ENCODE measurements at regions not wholly inside any gene's neighbourhood (a gene's known extent, or its start where the extent isn't known, plus 50 kb on each side); places are given as distances from the start of the nearest gene placed in this dataset.

DNA sequence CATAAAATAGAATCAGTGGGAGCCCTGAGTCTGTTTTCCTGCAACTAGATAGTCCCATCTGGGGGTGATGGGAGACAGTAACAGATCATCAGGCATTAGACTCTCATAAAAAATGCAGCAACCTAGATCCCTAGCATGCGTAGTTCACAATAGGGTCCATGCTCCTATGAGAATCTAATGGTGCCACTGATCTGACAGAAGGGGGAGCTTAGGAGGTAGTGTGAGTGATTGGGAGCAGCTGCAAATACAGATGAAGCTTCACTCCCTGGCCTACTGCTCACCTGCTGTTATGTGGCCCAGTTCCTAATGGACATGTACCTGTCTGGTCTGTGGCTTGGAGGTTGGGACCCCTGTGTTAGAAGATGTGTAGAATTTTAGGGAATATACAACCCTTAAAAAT, 904.5 kb upstream of the EPHA7 start:
- intact Hi-C loops (cut with micrococcal nuclease; ENCODE audit: unreplicated experiment): no loop called here
- POLR2A ChIA-PET: no interaction called here

More for the DNA sequence above, 904.5 kb upstream of the EPHA7 start:
- FAIRE-seq (no peak), ATAC-seq (no peak), DNase-seq (ENCODE audit: low spot score) (no peak)
- Histone ChIP-seq H3K79me2 (ENCODE audit: insufficient read depth, low read length) (no peaks in the 10 kb centered on the region), H3K36me3 (replicated peaks in 1 of 2; ENCODE audit: control insufficient read depth in 1 of 2, insufficient read depth in 2 of 2, low read length in 2 of 2) (no peaks in the 10 kb centered on the region), H3K9me3 (ENCODE audit: low read length) (no peaks in the 10 kb centered on the region), H3K4me2 (ENCODE audit: low read depth, low read length) (no peak overlapping the region), H3K4me3 (replicated peaks in 1 of 3; ENCODE audit: insufficient read depth in 1 of 3, low read depth in 2 of 3, low read length in 3 of 3) (no peak overlapping the region), H4K20me1 (ENCODE audit: insufficient read depth, low read length) (no peaks in the 10 kb centered on the region), H3K27me3 (ENCODE audit: control insufficient read depth in 1 of 2, insufficient read depth in 2 of 2, low read length in 2 of 2) (no peaks in the 10 kb centered on the region), H2AFZ (ENCODE audit: low read length) (no peak overlapping the region), H3K9ac (ENCODE audit: insufficient read depth, low read depth, low read length) (no peak overlapping the region), H3K4me1 (ENCODE audit: insufficient read depth, low read length) (no peaks in the 10 kb centered on the region), H3K27ac (ENCODE audit: extremely low read length, insufficient read depth, low read length) (no peak overlapping the region)
- TF ChIP-seq, protein P1, sequence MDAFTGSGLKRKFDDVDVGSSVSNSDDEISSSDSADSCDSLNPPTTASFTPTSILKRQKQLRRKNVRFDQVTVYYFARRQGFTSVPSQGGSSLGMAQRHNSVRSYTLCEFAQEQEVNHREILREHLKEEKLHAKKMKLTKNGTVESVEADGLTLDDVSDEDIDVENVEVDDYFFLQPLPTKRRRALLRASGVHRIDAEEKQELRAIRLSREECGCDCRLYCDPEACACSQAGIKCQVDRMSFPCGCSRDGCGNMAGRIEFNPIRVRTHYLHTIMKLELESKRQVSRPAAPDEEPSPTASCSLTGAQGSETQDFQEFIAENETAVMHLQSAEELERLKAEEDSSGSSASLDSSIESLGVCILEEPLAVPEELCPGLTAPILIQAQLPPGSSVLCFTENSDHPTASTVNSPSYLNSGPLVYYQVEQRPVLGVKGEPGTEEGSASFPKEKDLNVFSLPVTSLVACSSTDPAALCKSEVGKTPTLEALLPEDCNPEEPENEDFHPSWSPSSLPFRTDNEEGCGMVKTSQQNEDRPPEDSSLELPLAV (CRISPR knock-in tag; conservative IDR thresholded peaks at IDR 0.05; ENCODE audit: low read depth): no peak
- TF ChIP-seq, protein P2, sequence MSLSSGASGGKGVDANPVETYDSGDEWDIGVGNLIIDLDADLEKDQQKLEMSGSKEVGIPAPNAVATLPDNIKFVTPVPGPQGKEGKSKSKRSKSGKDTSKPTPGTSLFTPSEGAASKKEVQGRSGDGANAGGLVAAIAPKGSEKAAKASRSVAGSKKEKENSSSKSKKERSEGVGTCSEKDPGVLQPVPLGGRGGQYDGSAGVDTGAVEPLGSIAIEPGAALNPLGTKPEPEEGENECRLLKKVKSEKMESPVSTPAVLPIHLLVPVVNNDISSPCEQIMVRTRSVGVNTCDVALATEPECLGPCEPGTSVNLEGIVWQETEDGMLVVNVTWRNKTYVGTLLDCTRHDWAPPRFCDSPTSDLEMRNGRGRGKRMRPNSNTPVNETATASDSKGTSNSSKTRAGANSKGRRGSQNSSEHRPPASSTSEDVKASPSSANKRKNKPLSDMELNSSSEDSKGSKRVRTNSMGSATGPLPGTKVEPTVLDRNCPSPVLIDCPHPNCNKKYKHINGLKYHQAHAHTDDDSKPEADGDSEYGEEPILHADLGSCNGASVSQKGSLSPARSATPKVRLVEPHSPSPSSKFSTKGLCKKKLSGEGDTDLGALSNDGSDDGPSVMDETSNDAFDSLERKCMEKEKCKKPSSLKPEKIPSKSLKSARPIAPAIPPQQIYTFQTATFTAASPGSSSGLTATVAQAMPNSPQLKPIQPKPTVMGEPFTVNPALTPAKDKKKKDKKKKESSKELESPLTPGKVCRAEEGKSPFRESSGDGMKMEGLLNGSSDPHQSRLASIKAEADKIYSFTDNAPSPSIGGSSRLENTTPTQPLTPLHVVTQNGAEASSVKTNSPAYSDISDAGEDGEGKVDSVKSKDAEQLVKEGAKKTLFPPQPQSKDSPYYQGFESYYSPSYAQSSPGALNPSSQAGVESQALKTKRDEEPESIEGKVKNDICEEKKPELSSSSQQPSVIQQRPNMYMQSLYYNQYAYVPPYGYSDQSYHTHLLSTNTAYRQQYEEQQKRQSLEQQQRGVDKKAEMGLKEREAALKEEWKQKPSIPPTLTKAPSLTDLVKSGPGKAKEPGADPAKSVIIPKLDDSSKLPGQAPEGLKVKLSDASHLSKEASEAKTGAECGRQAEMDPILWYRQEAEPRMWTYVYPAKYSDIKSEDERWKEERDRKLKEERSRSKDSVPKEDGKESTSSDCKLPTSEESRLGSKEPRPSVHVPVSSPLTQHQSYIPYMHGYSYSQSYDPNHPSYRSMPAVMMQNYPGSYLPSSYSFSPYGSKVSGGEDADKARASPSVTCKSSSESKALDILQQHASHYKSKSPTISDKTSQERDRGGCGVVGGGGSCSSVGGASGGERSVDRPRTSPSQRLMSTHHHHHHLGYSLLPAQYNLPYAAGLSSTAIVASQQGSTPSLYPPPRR (CRISPR knock-in tag; IDR thresholded peaks at IDR 0.05; ENCODE audit: borderline replicate concordance): no peak
- TF ChIP-seq ZNF652 (CRISPR knock-in tag; IDR thresholded peaks at IDR 0.05; ENCODE audit: borderline replicate concordance, low read depth) (no peak), HMG20A (CRISPR knock-in tag; IDR thresholded peaks at IDR 0.05; ENCODE audit: borderline replicate concordance) (no peak), ZNF773 (CRISPR knock-in tag; IDR thresholded peaks at IDR 0.05; ENCODE audit: borderline replicate concordance) (no peak), ZNF780A (CRISPR knock-in tag; IDR thresholded peaks at IDR 0.05) (no peak), HNRNPH1 (optimal IDR thresholded peaks at IDR 0.05; ENCODE audit: low read depth, low read length) (no peak), CAMTA2 (CRISPR knock-in tag; IDR thresholded peaks at IDR 0.05; ENCODE audit: borderline replicate concordance) (no peak), HHEX (CRISPR knock-in tag; IDR thresholded peaks at IDR 0.05) (no peak), ZNF530 (CRISPR knock-in tag; IDR thresholded peaks at IDR 0.05; ENCODE audit: low read depth) (no peak)
- in situ Hi-C loops (cut with HindIII; ENCODE audit: extremely low pct_ligation_motif_present, low pct_unique_long_range_greater_than_20kb): no loop called here
- no TSS peak for BruUV-seq (replicated peaks)
- 50% methylated on average over 1 of the region's 1 CpG for WGBS (ENCODE audit: low lambda C conversion rate)
- CTCF ChIA-PET (ENCODE audit: low intra/inter-chr PET ratio, low total read pairs): no interaction called here

Measured in HepG2 (cell line).